Mesenchymal stem cell (in vitro differentiated cells and primary cell): ENCODE measurements at regions not wholly inside any gene's neighbourhood (a gene's known extent, or its start where the extent isn't known, plus 50 kb on each side); places are given as distances from the start of the nearest gene placed in this dataset.
"Not testable (repeated sequence)": the region's sequence is repeated elsewhere in the genome, so short reads cannot be mapped to it uniquely, and the experiment has no call there.

Experiments used
- DNase-seq: peaks from one replicate; pipeline ENCODE4 v3.0.0-alpha.2; 2013
- H2AFZ ChIP-seq: one replicate; pipeline ENCODE4 v1.6.1; 2013; ENCODE audit warnings: low read depth, mild to moderate bottlenecking, control low read depth, inconsistent platforms, low read length, moderate library complexity
- H2AK5ac ChIP-seq: 2 replicates; pipeline ENCODE4 v1.6.1; 2013; ENCODE audit warnings: low read length, moderate library complexity, mild to moderate bottlenecking, inconsistent platforms; ENCODE audit not compliant: severe bottlenecking
- H2BK120ac ChIP-seq: one replicate; pipeline ENCODE4 v1.6.1; 2013; ENCODE audit warnings: low read depth, mild to moderate bottlenecking, inconsistent platforms, low read length, moderate library complexity
- H2BK12ac ChIP-seq, 2 experiments: one replicate each; pipeline ENCODE4 v1.6.1; 2013; ENCODE audit warnings: inconsistent platforms in 2 of 2, low read length in 2 of 2, mild to moderate bottlenecking in 2 of 2, moderate library complexity in 2 of 2, control low read depth in 1 of 2
- H2BK15ac ChIP-seq: one replicate; pipeline ENCODE4 v1.6.1; 2013; ENCODE audit warnings: mild to moderate bottlenecking, low read depth, inconsistent platforms; ENCODE audit not compliant: poor library complexity, severe bottlenecking
- H2BK5ac ChIP-seq: 2 replicates; pipeline ENCODE4 v1.6.1; 2013; ENCODE audit warnings: low read depth, mild to moderate bottlenecking, low read length, control low read depth, inconsistent platforms; ENCODE audit not compliant: poor library complexity, severe bottlenecking
- H3K14ac ChIP-seq, 2 experiments: one replicate each; pipeline ENCODE4 v1.6.1; 2013; ENCODE audit warnings: inconsistent platforms in 2 of 2, low read length in 2 of 2, control low read depth in 1 of 2, mild to moderate bottlenecking in 1 of 2, moderate library complexity in 1 of 2
- H3K18ac ChIP-seq, 2 experiments: one replicate each; pipeline ENCODE4 v1.6.1; 2013; ENCODE audit warnings: inconsistent platforms in 2 of 2, low read length in 2 of 2, control low read depth in 1 of 2, low read depth in 1 of 2, mild to moderate bottlenecking in 1 of 2
- H3K23ac ChIP-seq, 2 experiments: one replicate each; pipeline ENCODE4 v1.6.1; 2013; ENCODE audit warnings: inconsistent platforms in 2 of 2, low read length in 2 of 2, mild to moderate bottlenecking in 2 of 2, moderate library complexity in 2 of 2, control low read depth in 1 of 2
- H3K27ac ChIP-seq: 2 replicates; pipeline ENCODE4 v1.5.1; 2013; ENCODE audit warnings: mild to moderate bottlenecking, moderate library complexity, low read length, control low read depth, inconsistent platforms; ENCODE audit not compliant: poor library complexity, severe bottlenecking
- H3K27me3 ChIP-seq, 2 experiments: 2 replicates each; pipeline versions ENCODE4 v1.6.1 to v1.7.0; 2013; ENCODE audit warnings: low read length in 2 of 2, mild to moderate bottlenecking in 2 of 2, moderate library complexity in 2 of 2, control low read depth in 1 of 2, inconsistent platforms in 1 of 2; ENCODE audit not compliant: control insufficient read depth in 1 of 2, insufficient read depth in 1 of 2
- H3K36me3 ChIP-seq, 2 experiments: 2 replicates each; pipeline versions ENCODE4 v1.6.1 to v1.7.0; 2013; ENCODE audit warnings: low read length in 2 of 2, control low read depth in 1 of 2, inconsistent platforms in 1 of 2, low read depth in 1 of 2, mild to moderate bottlenecking in 1 of 2; ENCODE audit not compliant: insufficient read depth in 2 of 2, control insufficient read depth in 1 of 2
- H3K4ac ChIP-seq, 2 experiments: one replicate each; pipeline ENCODE4 v1.6.1; 2013; ENCODE audit warnings: inconsistent platforms in 2 of 2, low read length in 2 of 2, mild to moderate bottlenecking in 2 of 2, moderate library complexity in 2 of 2, control low read depth in 1 of 2, low read depth in 1 of 2
- H3K4me1 ChIP-seq: 2 replicates; pipeline ENCODE4 v1.6.1; 2013; ENCODE audit warnings: low read depth, low read length, control low read depth; ENCODE audit not compliant: control insufficient read depth, insufficient read depth
- H3K4me2 ChIP-seq: 2 replicates; pipeline ENCODE4 v1.6.1; 2013; ENCODE audit warnings: low read length, mild to moderate bottlenecking, inconsistent platforms; ENCODE audit not compliant: poor library complexity, severe bottlenecking
- H3K4me3 ChIP-seq, 2 experiments: 2 replicates each; pipeline versions ENCODE4 v1.5.1 to v1.7.0; 2013; ENCODE audit warnings: low read length in 2 of 2, mild to moderate bottlenecking in 2 of 2, control low read depth in 1 of 2, low read depth in 1 of 2; ENCODE audit not compliant: insufficient read depth in 1 of 2
- H3K79me1 ChIP-seq: replicated peaks from 2 replicates; pipeline ENCODE4 v1.6.1; 2013; ENCODE audit warnings: mild to moderate bottlenecking, control low read depth, low read length, inconsistent platforms; ENCODE audit not compliant: poor library complexity, severe bottlenecking
- H3K9ac ChIP-seq: 2 replicates; pipeline ENCODE4 v1.7.0; 2013; ENCODE audit warnings: mild to moderate bottlenecking, low read length, moderate library complexity
- H3K9me3 ChIP-seq: 2 replicates; pipeline ENCODE4 v1.7.0; 2013; ENCODE audit warnings: mild to moderate bottlenecking, low read length; ENCODE audit not compliant: control insufficient read depth
- H4K8ac ChIP-seq: one replicate; pipeline ENCODE4 v1.6.1; 2013; ENCODE audit warnings: inconsistent platforms, mild to moderate bottlenecking, low read length, moderate library complexity
- H4K91ac ChIP-seq: one replicate; pipeline ENCODE4 v1.6.1; 2013; ENCODE audit warnings: mild to moderate bottlenecking, low read length, inconsistent platforms
- WGBS: methylation state at CpG from one replicate; pipeline ENCODE4 v1.1.7; 2013; ENCODE audit warnings: mixed read lengths; 5-methylcytosine and 5-hydroxymethylcytosine counted together

- H3K4me2 ChIP-seq, result no peak overlapping the region
- WGBS, result 89% methylated on average over 9 of the region's 9 CpGs
- no peak overlapping the region for H3K27ac ChIP-seq
- H2AK5ac ChIP-seq, result peak overlapping the region; percentile 95
- no peaks in the 10 kb centered on the region for H3K36me3 ChIP-seq
- H4K8ac ChIP-seq, result no peak overlapping the region
- H4K91ac ChIP-seq, result no peak overlapping the region
- H2BK12ac ChIP-seq, result no peak overlapping the region
- no peak overlapping the region for H2BK5ac ChIP-seq
- H3K4ac ChIP-seq, result no peak overlapping the region
- no peak overlapping the region for H2AFZ ChIP-seq
- no peaks in the 10 kb centered on the region for H3K79me1 ChIP-seq
- H2BK15ac ChIP-seq, result no peak overlapping the region
- peaks cover 18% of the 10 kb centered on the region for H3K4me1 ChIP-seq
- no peak overlapping the region for H3K23ac ChIP-seq
- H3K4me3 ChIP-seq, result no peak overlapping the region
- H3K27me3 ChIP-seq, result no peaks in the 10 kb centered on the region
- no peak overlapping the region for H3K9ac ChIP-seq
- DNase-seq, result no peak
- H3K9me3 ChIP-seq, result peaks cover 12% of the 10 kb centered on the region
- no peak overlapping the region for H2BK120ac ChIP-seq
- H3K18ac ChIP-seq, result no peak overlapping the region
- H3K14ac ChIP-seq, result no peak overlapping the region
Observed at GRCh38 chr9:87370049-87370685, 127.5 kb upstream of the DAPK1 start.

- 98% methylated on average over 3 of the region's 6 CpGs for WGBS
- H3K4me3 ChIP-seq, result no peak overlapping the region
Observed at GRCh38 chr9:87371795-87372355, 125.8 kb upstream of the DAPK1 start.

GRCh38 chr9:87372356-87372851, 125.3 kb upstream of the DAPK1 start:
- Histone ChIP-seq H2AFZ (no peak overlapping the region), H3K4me1 (peaks cover 19% of the 10 kb centered on the region), H2BK15ac (no peak overlapping the region), H3K14ac (no peak overlapping the region), H3K79me1 (no peaks in the 10 kb centered on the region), H2AK5ac (no peak overlapping the region), H2BK5ac (no peak overlapping the region), H3K27me3 (no peaks in the 10 kb centered on the region), H3K18ac (no peak overlapping the region), H4K91ac (no peak overlapping the region), H3K36me3 (no peaks in the 10 kb centered on the region), H2BK120ac (no peak overlapping the region), H2BK12ac (no peak overlapping the region), H3K9me3 (peaks cover 12% of the 10 kb centered on the region), H3K4me3 (no peak overlapping the region), H3K27ac (peak overlapping the region; percentile 65), H3K4ac (no peak overlapping the region), H4K8ac (no peak overlapping the region), H3K9ac (no peak overlapping the region), H3K4me2 (peak overlapping the region; percentile 39), H3K23ac (no peak overlapping the region)
- 88% methylated on average over 10 of the region's 10 CpGs for WGBS
- no peak for DNase-seq

More at GRCh38 chr9:87371795-87372355, 125.8 kb upstream of the DAPK1 start:
- no peak overlapping the region for H2BK15ac ChIP-seq
- no peak overlapping the region for H3K4me2 ChIP-seq
- no peak overlapping the region for H3K14ac ChIP-seq
- H2BK12ac ChIP-seq, result no peak overlapping the region
- no peak overlapping the region for H3K9ac ChIP-seq
- no peak overlapping the region for H3K23ac ChIP-seq
- no peaks in the 10 kb centered on the region for H3K79me1 ChIP-seq
- H3K4ac ChIP-seq, result no peak overlapping the region
- peak overlapping the region; percentile 63 for H2AK5ac ChIP-seq
- H4K91ac ChIP-seq, result no peak overlapping the region
- H2BK120ac ChIP-seq, result no peak overlapping the region
- no peak overlapping the region for H3K18ac ChIP-seq
- DNase-seq, result no peak
- peak overlapping the region; percentile 65 for H3K27ac ChIP-seq
- no peak overlapping the region for H2AFZ ChIP-seq
- H2BK5ac ChIP-seq, result no peak overlapping the region
- peaks cover 12% of the 10 kb centered on the region for H3K9me3 ChIP-seq
- H3K27me3 ChIP-seq, result no peaks in the 10 kb centered on the region
- H4K8ac ChIP-seq, result no peak overlapping the region
- H3K4me1 ChIP-seq, result peaks cover 19% of the 10 kb centered on the region
- no peaks in the 10 kb centered on the region for H3K36me3 ChIP-seq

DNA sequence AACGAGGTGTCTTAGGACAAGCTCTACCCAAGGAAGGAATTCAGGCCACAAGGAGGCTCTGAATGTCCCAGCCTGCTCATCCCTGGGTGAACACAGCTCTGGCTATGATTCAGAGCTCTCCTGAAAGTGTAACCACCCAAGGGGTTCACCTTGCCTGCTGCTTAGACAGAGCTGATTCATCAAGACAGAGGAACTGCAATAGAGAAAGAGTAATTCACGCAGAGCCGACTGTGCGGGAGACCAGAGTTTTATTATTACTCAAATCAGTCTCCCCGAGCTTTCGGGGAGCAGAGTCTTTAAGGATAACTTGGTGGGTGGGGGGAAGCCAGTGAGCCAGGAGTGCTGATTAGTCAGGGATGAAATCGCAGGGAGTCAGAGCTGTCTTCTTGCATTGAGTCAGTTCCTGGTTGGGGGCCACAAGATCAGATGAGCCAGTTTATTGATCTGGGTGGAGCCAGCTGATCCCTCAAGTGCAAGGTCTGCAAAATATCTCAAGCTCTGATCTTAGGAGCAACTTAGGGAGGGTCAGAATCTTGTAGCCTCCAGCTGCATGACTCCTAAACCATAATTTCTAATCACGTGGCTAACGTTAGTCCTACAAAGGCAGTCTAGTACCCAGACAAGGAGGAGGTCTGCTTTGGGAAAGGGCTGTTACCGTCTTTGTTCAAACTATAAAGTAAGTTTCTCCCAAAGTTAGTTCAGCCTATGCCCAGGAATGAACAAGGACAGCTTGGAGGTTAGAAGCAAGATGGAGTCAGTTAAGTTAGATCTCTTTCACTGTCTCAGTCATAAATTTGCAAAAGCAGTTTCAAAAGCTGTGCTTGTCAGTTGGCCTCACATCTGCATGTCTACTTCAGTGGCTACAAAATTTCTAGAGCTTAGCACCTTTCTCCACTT, 123.4 kb upstream of the DAPK1 start:
- H3K4me1 ChIP-seq, result peaks cover 19% of the 10 kb centered on the region
- H3K27me3 ChIP-seq, result not testable (repeated sequence)
- 92% methylated on average over 10 of the region's 10 CpGs for WGBS

More for the DNA sequence above, 123.4 kb upstream of the DAPK1 start:
- H3K27ac ChIP-seq, result peak overlapping the region; percentile 77
- H3K18ac ChIP-seq, H3K4me2 ChIP-seq, H3K4me3 ChIP-seq, H3K23ac ChIP-seq, H2AFZ ChIP-seq, H2BK15ac ChIP-seq, H4K91ac ChIP-seq, H3K14ac ChIP-seq, H3K36me3 ChIP-seq, H4K8ac ChIP-seq, H3K9me3 ChIP-seq, H2BK120ac ChIP-seq, DNase-seq, H2BK12ac ChIP-seq, H3K9ac ChIP-seq, H3K4ac ChIP-seq, H3K79me1 ChIP-seq: not testable (repeated sequence)
- H2AK5ac ChIP-seq, result peak overlapping the region; percentile 98
- H2BK5ac ChIP-seq, result peak overlapping the region; percentile 9
